Epithelial cell of proximal tubule (primary cell): ENCODE measurements at regions not wholly inside any gene's neighbourhood (a gene's known extent, or its start where the extent isn't known, plus 50 kb on each side); places are given as distances from the start of the nearest gene placed in this dataset.
A peak's percentile ranks its signal among the peaks of the same experiment; 100 is the strongest.

ENCODE experiments used
- DNase-seq: peaks from one replicate; pipeline ENCODE4 v3.0.0-alpha.2; 2011; ENCODE audit warnings: low read depth
- H3K4me3 ChIP-seq: 2 replicates; pipeline ENCODE4 v1.5.1; 2011; ENCODE audit warnings: low read depth, mild to moderate bottlenecking, low read length
- CTCF ChIP-seq: conservative IDR thresholded peaks from 2 replicates; pipeline ENCODE4 v1.5.1; 2012; ENCODE audit warnings: low read depth, mild to moderate bottlenecking, low read length

GRCh38 chr3:98986073-98986472 is 84.6 kb upstream of the DCBLD2 start:
- TF ChIP-seq CTCF, result no peak
- peak; percentile 90 for DNase-seq
- H3K4me3 ChIP-seq, result peak overlapping the region; percentile 63

- DNase-seq, result no peak
- H3K4me3 ChIP-seq, result peak overlapping the region; percentile 63
- peak; percentile 36 for TF ChIP-seq CTCF
Measured at GRCh38 chr3:98985431-98985830, 83.9 kb upstream of the DCBLD2 start.

- peak overlapping the region; percentile 63 for H3K4me3 ChIP-seq
- TF ChIP-seq CTCF, result no peak
- DNase-seq, result no peak
Measured at GRCh38 chr3:98984024-98984423, 82.5 kb upstream of the DCBLD2 start.

GRCh38 chr3:98982351-98982750 is 80.9 kb upstream of the DCBLD2 start:
- no peak for TF ChIP-seq CTCF
- no peak for DNase-seq
- peak overlapping the region; percentile 63 for H3K4me3 ChIP-seq

- DNase-seq, result peak; percentile 69
- peak overlapping the region; percentile 63 for H3K4me3 ChIP-seq
- no peak for TF ChIP-seq CTCF
Measured at GRCh38 chr3:98980915-98981596, 79.6 kb upstream of the DCBLD2 start.

GRCh38 chr3:98979296-98979695 is 77.8 kb upstream of the DCBLD2 start:
- TF ChIP-seq CTCF, result no peak
- no peak overlapping the region for H3K4me3 ChIP-seq

GRCh38 chr3:98978068-98978811 is 76.7 kb upstream of the DCBLD2 start:
- no peak for TF ChIP-seq CTCF
- H3K4me3 ChIP-seq, result no peak overlapping the region
- DNase-seq, result no peak

More at GRCh38 chr3:98979296-98979695, 77.8 kb upstream of the DCBLD2 start:
- no peak for DNase-seq
